ENCODE measurements at regions not wholly inside any gene's neighbourhood (a gene's known extent, or its start where the extent isn't known, plus 50 kb on each side); places are given as distances from the start of the nearest gene placed in this dataset.

DNA sequence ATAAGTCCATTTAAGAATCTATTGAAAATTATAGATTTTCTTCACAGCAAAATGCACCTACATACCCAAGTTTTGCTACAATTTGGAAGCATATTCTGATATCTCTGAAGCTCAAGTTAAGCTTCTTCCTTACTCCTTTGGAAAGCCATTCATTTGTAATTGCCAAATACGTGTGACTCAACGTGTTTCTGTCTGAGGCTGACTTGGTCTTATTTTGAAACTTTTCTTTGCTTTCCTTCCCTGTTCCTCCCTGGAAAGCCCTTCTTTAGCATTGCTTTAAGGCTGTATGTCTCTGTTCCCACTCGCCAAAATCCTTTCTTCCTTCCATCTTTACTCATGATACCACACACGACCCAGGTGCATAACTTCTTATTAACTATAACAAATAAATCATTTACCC is 232.0 kb downstream of the ZBBX start:
- Histone ChIP-seq H3K9me3 (ENCODE audit: control insufficient read depth, insufficient read depth, low read depth, low read length) (no peaks in the 10 kb centered on the region), H3K27ac (ENCODE audit: low read length) (no peak overlapping the region), H3K27me3 (ENCODE audit: control insufficient read depth, insufficient read depth, low read length) (no peaks in the 10 kb centered on the region), H3K36me3 (ENCODE audit: control insufficient read depth, insufficient read depth, low read length) (no peaks in the 10 kb centered on the region), H3K4me3 (ENCODE audit: low read depth in 2 of 2, low read length in 2 of 2) (no peak overlapping the region), H3K4me1 (ENCODE audit: control insufficient read depth, insufficient read depth, low read length) (no peaks in the 10 kb centered on the region)
- intact Hi-C loops (cut with micrococcal nuclease; ENCODE audit: unreplicated experiment) (no loop called here), in situ Hi-C loops (cut with HindIII; ENCODE audit: low pct_unique_long_range_greater_than_20kb, low sequenced_read_pairs) (no loop called here)
- ATAC-seq (no peak), DNase-seq (ENCODE audit: low read depth, low spot score) (no peak)
- no TSS peak for BruUV-seq (replicated peaks)
- ChIA-PET POLR2A (no interaction called here), CTCF (no interaction called here)
- TF ChIP-seq TCF7L2 (IDR thresholded peaks at IDR 0.05; ENCODE audit: low read depth, low read length) (no peak), SIN3A (IDR thresholded peaks at IDR 0.05; ENCODE audit: borderline replicate concordance, insufficient read depth, low read depth, low read length) (no peak), POLR2AphosphoS5 (IDR thresholded peaks at IDR 0.05; ENCODE audit: low read depth, low read length) (no peak)
- TF ChIP-seq, protein P1, sequence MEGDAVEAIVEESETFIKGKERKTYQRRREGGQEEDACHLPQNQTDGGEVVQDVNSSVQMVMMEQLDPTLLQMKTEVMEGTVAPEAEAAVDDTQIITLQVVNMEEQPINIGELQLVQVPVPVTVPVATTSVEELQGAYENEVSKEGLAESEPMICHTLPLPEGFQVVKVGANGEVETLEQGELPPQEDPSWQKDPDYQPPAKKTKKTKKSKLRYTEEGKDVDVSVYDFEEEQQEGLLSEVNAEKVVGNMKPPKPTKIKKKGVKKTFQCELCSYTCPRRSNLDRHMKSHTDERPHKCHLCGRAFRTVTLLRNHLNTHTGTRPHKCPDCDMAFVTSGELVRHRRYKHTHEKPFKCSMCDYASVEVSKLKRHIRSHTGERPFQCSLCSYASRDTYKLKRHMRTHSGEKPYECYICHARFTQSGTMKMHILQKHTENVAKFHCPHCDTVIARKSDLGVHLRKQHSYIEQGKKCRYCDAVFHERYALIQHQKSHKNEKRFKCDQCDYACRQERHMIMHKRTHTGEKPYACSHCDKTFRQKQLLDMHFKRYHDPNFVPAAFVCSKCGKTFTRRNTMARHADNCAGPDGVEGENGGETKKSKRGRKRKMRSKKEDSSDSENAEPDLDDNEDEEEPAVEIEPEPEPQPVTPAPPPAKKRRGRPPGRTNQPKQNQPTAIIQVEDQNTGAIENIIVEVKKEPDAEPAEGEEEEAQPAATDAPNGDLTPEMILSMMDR (IDR thresholded peaks at IDR 0.05) = no peak
- TF ChIP-seq, protein P2, sequence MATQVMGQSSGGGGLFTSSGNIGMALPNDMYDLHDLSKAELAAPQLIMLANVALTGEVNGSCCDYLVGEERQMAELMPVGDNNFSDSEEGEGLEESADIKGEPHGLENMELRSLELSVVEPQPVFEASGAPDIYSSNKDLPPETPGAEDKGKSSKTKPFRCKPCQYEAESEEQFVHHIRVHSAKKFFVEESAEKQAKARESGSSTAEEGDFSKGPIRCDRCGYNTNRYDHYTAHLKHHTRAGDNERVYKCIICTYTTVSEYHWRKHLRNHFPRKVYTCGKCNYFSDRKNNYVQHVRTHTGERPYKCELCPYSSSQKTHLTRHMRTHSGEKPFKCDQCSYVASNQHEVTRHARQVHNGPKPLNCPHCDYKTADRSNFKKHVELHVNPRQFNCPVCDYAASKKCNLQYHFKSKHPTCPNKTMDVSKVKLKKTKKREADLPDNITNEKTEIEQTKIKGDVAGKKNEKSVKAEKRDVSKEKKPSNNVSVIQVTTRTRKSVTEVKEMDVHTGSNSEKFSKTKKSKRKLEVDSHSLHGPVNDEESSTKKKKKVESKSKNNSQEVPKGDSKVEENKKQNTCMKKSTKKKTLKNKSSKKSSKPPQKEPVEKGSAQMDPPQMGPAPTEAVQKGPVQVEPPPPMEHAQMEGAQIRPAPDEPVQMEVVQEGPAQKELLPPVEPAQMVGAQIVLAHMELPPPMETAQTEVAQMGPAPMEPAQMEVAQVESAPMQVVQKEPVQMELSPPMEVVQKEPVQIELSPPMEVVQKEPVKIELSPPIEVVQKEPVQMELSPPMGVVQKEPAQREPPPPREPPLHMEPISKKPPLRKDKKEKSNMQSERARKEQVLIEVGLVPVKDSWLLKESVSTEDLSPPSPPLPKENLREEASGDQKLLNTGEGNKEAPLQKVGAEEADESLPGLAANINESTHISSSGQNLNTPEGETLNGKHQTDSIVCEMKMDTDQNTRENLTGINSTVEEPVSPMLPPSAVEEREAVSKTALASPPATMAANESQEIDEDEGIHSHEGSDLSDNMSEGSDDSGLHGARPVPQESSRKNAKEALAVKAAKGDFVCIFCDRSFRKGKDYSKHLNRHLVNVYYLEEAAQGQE (IDR thresholded peaks at IDR 0.05; ENCODE audit: insufficient read depth in 1 of 2, low read depth in 2 of 2, low read length in 1 of 2) = no peak

DNA sequence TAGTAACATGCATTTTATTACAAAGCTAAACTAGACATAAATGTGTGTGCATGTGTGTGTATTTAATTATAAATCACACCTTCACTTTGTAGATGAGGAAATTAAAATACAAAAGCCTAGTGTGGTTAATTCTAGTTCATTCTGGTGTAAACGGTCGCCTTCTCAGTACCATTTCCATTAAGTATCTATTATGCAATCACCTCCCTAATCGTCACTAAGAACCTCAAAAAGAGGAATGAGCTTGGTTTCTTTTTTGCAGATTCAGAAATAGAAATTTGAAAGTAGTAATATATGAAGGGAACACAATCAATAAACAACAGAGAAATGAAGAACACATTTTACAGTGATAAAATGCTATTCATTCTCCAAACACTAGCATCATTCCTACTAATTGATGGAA is 233.2 kb downstream of the ZBBX start:
- no TSS peak for BruUV-seq (replicated peaks)
- POLR2A ChIA-PET = no interaction called here
- in situ Hi-C loops (cut with HindIII; ENCODE audit: low pct_unique_long_range_greater_than_20kb, low sequenced_read_pairs) = no loop called here
- Histone ChIP-seq H3K4me1 (ENCODE audit: control insufficient read depth, insufficient read depth, low read length) (no peaks in the 10 kb centered on the region), H3K9me3 (ENCODE audit: control insufficient read depth, insufficient read depth, low read depth, low read length) (no peaks in the 10 kb centered on the region), H3K27me3 (ENCODE audit: control insufficient read depth, insufficient read depth, low read length) (no peaks in the 10 kb centered on the region), H3K27ac (ENCODE audit: low read length) (no peak overlapping the region), H3K4me3 (ENCODE audit: low read depth in 2 of 2, low read length in 2 of 2) (no peak overlapping the region), H3K36me3 (ENCODE audit: control insufficient read depth, insufficient read depth, low read length) (no peaks in the 10 kb centered on the region)
- intact Hi-C loops (cut with micrococcal nuclease; ENCODE audit: unreplicated experiment) = no loop called here
- ATAC-seq (no peak), DNase-seq (ENCODE audit: low read depth, low spot score) (no peak)
- CTCF ChIA-PET = no interaction called here
- TF ChIP-seq, protein P1 (IDR thresholded peaks at IDR 0.05) = no peak
- no peak for TF ChIP-seq TCF7L2 (IDR thresholded peaks at IDR 0.05; ENCODE audit: low read depth, low read length)
- no peak for TF ChIP-seq POLR2AphosphoS5 (IDR thresholded peaks at IDR 0.05; ENCODE audit: low read depth, low read length)
- TF ChIP-seq, protein P2 (IDR thresholded peaks at IDR 0.05; ENCODE audit: insufficient read depth in 1 of 2, low read depth in 2 of 2, low read length in 1 of 2) = no peak
